ENCODE measurements at regions not wholly inside any gene's neighbourhood (a gene's known extent, or its start where the extent isn't known, plus 50 kb on each side); places are given as distances from the start of the nearest gene placed in this dataset.
"Not testable (repeated sequence)": the region's sequence is repeated elsewhere in the genome, so short reads cannot be mapped to it uniquely, and the experiment has no call there.

DNA sequence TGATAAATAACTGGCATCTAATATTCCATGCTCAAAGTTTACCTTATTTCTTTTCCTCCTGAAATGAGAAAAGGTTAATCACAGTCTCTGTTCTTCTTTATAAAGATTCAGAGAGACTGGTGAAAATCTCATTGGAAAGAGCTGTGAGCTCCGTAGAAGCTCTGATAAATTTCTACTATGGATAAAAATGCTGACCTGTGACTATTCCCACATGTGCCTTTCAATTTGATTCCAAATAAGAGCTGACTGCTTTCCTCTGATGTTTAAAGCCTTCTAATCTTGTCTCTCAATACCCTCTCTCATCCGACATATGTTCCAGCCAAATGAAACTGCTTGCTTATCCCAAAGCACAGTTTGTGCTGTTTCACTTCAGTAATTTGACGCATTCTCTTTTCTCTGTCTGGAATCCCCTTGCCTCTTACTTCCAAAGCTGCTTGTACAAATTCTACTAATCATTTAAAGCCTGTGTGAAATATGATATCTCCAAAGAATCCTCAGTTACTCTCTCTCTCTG, 130.1 kb downstream of the RTP4 start:
- in situ Hi-C loops (cut with HindIII; ENCODE audit: low sequenced_read_pairs) = no loop called here
- no peak for DNase-seq (ENCODE audit: low read depth, low spot score)
- TF ChIP-seq, protein P1, sequence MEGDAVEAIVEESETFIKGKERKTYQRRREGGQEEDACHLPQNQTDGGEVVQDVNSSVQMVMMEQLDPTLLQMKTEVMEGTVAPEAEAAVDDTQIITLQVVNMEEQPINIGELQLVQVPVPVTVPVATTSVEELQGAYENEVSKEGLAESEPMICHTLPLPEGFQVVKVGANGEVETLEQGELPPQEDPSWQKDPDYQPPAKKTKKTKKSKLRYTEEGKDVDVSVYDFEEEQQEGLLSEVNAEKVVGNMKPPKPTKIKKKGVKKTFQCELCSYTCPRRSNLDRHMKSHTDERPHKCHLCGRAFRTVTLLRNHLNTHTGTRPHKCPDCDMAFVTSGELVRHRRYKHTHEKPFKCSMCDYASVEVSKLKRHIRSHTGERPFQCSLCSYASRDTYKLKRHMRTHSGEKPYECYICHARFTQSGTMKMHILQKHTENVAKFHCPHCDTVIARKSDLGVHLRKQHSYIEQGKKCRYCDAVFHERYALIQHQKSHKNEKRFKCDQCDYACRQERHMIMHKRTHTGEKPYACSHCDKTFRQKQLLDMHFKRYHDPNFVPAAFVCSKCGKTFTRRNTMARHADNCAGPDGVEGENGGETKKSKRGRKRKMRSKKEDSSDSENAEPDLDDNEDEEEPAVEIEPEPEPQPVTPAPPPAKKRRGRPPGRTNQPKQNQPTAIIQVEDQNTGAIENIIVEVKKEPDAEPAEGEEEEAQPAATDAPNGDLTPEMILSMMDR (IDR thresholded peaks at IDR 0.05; ENCODE audit: low read depth, low read length) = no peak
- H3K4me3 ChIP-seq (ENCODE audit: low read depth, low read length) = no peak overlapping the region

DNA sequence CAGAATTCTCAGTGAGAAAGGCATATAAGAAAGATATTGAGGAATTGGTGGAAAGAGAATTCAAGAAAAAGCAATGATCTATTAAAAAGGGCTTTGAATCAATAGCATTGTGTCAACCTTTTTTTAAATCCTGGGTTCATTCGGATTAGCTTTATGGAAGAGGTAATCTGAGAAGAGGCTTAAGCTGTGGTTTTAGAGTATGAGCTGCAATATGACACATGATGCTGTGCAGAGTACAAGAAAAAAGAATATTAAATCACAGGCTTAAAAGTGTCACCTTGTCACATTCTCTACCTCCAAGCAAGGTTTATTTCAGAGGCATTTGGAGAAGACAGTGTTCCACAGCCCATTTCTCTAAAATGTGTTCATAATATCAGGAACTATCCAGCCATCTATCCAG, 128.9 kb downstream of the RTP4 start:
- TF ChIP-seq, protein P1 (IDR thresholded peaks at IDR 0.05; ENCODE audit: low read depth, low read length) = no peak
- H3K4me3 ChIP-seq (ENCODE audit: low read depth, low read length) = no peak overlapping the region
- in situ Hi-C loops (cut with HindIII; ENCODE audit: low sequenced_read_pairs) = no loop called here
- no peak for DNase-seq (ENCODE audit: low read depth, low spot score)

DNA sequence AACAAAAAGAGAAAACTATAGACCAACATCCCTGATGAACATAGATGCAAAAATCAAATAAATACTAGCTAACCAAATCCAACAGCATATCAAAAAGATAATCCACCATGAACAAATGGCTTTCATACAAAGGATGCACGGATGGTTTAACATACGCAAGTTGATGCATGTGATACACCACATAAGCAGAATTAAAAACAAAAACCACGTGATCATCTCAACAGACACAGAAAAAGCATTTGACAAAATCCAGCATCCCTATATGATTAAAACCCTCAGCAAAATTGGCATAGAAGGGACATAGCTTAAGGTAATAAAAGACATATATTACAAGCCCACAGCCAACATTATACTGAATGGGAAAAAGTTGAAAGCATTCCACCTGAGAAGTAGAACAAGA, 125.9 kb downstream of the RTP4 start:
- in situ Hi-C loops (cut with HindIII; ENCODE audit: low sequenced_read_pairs); H3K4me3 ChIP-seq (ENCODE audit: low read depth, low read length); DNase-seq (ENCODE audit: low read depth, low spot score): not testable (repeated sequence)

DNA sequence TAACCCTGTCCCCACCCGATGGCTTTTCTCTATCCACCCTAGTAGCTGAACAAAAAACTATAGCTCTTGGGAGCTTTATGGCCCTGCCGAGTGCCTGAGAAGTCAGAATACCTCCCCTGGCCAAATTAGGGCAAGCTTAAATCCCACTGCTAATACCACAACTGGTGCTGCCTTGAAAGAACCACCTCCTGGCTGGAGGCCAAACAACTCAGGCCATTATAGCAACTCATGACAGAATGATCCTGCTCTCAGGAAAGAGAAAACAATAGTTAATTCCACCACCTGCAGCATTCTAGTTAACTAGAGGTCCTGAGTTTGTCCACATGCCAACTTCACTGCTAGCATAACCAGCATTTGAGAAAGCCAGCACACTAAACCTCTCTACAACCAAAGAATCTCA, 123.2 kb downstream of the RTP4 start:
- TF ChIP-seq, protein P1 (IDR thresholded peaks at IDR 0.05; ENCODE audit: low read depth, low read length) = no peak
- no peak overlapping the region for H3K4me3 ChIP-seq (ENCODE audit: low read depth, low read length)
- in situ Hi-C loops (cut with HindIII; ENCODE audit: low sequenced_read_pairs) = no loop called here
- DNase-seq (ENCODE audit: low read depth, low spot score) = no peak

DNA sequence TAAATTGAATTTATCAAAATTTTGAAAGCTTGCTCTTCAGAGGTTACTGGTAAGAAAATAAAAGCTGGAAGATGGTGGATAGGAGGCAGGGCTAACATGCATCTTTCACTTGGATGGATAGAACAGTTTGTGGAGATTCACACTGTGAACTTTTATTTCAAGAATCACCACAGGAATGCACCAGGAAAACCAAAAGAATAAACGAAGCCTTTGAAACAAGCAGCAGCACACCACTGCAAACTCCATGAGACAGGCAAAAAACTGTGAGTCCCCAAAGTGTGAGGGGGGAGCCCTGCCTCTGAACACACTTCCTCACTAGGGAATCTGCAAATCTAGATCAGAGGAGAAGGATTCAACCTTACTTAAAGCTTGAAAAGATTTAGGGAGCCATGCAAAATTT, 122.2 kb downstream of the RTP4 start:
- peak; percentile 38 for DNase-seq (ENCODE audit: low read depth, low spot score)
- TF ChIP-seq, protein P1 (IDR thresholded peaks at IDR 0.05; ENCODE audit: low read depth, low read length) = no peak
- in situ Hi-C loops (cut with HindIII; ENCODE audit: low sequenced_read_pairs) = no loop called here
- H3K4me3 ChIP-seq (ENCODE audit: low read depth, low read length) = no peak overlapping the region

DNA sequence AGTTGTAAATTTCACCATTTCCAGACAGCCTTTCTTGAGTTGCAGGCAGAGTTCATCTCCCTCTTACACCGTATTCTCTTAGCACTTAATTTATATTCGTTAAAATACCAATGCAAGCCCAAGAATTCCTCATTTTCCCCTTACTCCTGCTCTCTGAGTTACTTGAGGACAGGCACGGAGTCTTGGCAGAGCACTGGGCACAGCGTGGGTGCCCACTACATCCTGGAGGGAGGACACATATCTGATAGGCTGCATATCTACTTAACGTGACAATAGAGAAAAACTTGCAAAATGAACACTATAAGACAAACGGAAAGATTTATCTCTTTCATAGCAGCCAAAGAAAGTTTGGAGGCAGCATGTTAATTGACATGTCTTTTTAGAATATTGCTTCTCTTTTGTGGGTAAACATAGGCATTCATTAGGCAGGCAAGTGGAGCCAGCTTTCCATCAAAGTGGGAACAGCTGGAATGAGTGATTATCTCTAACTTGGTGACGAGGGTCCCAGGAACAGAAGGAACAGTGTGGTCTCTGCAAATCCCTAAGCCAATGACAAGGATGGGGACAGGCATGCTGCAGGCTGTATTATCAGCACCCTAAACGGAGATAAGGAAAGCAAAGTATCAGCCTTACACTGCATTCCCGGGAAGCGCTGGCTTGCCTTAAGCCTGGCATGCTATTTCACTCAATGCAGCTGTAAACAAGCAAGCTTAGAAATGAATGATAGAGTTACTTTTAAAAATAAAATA, 116.5 kb downstream of the RTP4 start:
- in situ Hi-C loops (cut with HindIII; ENCODE audit: low sequenced_read_pairs) = no loop called here

DNA sequence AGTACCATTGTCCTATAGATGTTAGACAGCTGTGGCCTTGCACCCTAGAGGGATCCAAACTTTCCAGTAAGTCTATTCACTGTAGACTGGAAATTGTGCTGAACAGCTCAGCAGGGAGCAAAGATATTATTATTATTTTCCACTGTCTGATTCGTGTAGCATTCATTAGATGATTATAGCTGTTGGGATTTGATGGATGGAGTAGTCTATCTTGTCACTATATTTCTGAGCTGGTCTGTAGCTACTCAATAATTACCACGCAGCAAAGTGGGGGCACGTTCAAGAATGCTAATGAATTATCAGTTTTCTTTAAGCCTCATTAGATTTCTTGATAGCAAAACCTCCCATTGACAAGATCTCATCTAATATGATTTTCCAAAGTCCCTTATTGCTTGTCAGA, 113.2 kb downstream of the RTP4 start:
- H3K4me3 ChIP-seq (ENCODE audit: low read depth, low read length) = no peak overlapping the region
- in situ Hi-C loops (cut with HindIII; ENCODE audit: low sequenced_read_pairs) = no loop called here
- TF ChIP-seq, protein P1 (IDR thresholded peaks at IDR 0.05; ENCODE audit: low read depth, low read length) = no peak
- DNase-seq (ENCODE audit: low read depth, low spot score) = no peak

More for the DNA sequence above, 116.5 kb downstream of the RTP4 start:
- DNase-seq (ENCODE audit: low read depth, low spot score) = no peak
- no peak overlapping the region for H3K4me3 ChIP-seq (ENCODE audit: low read depth, low read length)
- TF ChIP-seq, protein P1 (IDR thresholded peaks at IDR 0.05; ENCODE audit: low read depth, low read length) = no peak

DNA sequence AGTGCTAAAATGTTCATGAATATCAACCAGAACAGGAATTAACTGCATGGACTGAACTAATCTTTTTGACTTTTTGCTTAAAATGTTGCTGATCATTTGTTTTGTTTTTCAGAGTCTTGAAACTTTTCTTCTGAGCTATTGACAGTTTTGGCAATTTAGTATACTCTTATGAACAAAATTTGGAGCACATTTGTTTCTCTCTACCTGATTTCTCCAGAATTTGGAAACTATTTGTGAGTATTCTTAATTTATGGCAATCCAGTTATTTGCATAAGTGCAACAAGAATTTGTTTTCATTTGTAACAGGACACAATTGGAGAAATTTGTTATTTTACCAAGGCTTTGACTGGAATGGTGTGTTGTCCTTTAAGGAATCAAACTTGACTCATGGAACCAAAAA, 107.4 kb downstream of the RTP4 start:
- H3K4me3 ChIP-seq (ENCODE audit: low read depth, low read length); DNase-seq (ENCODE audit: low read depth, low spot score); in situ Hi-C loops (cut with HindIII; ENCODE audit: low sequenced_read_pairs): not testable (repeated sequence)

Data from astrocyte of the spinal cord (primary cell).